ENCODE measurements at regions not wholly inside any gene's neighbourhood (a gene's known extent, or its start where the extent isn't known, plus 50 kb on each side); places are given as distances from the start of the nearest gene placed in this dataset.

DNA sequence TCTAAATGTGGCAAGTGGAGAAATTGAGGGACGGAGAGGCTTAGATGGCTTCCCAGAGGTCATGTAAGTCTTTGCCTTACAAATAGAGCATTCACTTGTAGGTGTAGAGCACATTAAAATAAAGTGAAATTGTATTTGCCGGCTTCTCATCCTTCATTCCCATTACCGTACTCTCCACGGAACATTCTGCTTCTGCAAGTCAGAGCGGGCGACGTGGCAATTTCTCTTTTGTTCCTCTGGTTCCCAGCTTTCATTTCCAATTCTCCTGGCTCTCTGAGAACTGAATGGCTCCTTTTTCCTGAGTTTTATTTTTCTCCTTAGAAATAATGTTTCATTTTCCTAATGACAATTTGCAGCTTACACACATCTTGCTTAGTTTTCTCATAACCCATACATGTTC is 51.3 kb upstream of the PFKP start:
- Histone ChIP-seq H3K4me3 (no peak overlapping the region), H3K27me3 (no peaks in the 10 kb centered on the region), H3K9me3 (no peaks in the 10 kb centered on the region), H3K27ac (no peak overlapping the region), H3K36me3 (ENCODE audit: low read depth, missing control alignments) (no peaks in the 10 kb centered on the region), H3K4me1 (no peaks in the 10 kb centered on the region)
- TF ChIP-seq, protein P1, sequence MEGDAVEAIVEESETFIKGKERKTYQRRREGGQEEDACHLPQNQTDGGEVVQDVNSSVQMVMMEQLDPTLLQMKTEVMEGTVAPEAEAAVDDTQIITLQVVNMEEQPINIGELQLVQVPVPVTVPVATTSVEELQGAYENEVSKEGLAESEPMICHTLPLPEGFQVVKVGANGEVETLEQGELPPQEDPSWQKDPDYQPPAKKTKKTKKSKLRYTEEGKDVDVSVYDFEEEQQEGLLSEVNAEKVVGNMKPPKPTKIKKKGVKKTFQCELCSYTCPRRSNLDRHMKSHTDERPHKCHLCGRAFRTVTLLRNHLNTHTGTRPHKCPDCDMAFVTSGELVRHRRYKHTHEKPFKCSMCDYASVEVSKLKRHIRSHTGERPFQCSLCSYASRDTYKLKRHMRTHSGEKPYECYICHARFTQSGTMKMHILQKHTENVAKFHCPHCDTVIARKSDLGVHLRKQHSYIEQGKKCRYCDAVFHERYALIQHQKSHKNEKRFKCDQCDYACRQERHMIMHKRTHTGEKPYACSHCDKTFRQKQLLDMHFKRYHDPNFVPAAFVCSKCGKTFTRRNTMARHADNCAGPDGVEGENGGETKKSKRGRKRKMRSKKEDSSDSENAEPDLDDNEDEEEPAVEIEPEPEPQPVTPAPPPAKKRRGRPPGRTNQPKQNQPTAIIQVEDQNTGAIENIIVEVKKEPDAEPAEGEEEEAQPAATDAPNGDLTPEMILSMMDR (IDR thresholded peaks at IDR 0.05) = no peak
- no peak for TF ChIP-seq POLR2A (IDR thresholded peaks at IDR 0.05)
- intact Hi-C loops (cut with DNase I; ENCODE audit: low total_unique reads) = no loop called here
- DNase-seq = no peak
- 65 to 74% methylated on average over 7 of the region's 7 CpGs for WGBS, 2 donors

DNA sequence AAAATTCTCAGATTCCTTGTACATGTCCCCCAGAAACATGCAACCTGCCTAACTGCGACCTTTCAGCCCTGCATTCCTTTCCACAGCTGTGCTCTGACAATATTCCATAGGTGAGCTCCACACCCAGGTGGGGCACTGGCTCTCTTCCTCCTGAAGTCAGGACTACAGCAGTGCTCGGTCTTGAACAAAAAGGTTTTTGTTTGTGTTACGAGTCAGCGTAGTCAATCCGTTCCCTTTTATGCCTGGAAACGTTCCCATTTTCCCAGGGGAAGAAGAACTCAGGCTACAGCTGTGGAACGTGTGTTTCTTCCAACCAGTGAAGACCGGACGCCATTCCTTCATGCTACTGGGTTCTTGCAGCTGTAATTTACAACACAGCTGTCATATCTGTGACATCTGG is 52.4 kb upstream of the PFKP start:
- TF ChIP-seq POLR2A (IDR thresholded peaks at IDR 0.05) = no peak
- TF ChIP-seq, protein P1 (IDR thresholded peaks at IDR 0.05) = no peak
- Histone ChIP-seq H3K27me3 (no peaks in the 10 kb centered on the region), H3K36me3 (ENCODE audit: low read depth, missing control alignments) (no peaks in the 10 kb centered on the region), H3K4me3 (no peak overlapping the region), H3K4me1 (no peaks in the 10 kb centered on the region), H3K27ac (no peak overlapping the region), H3K9me3 (no peaks in the 10 kb centered on the region)
- 50 to 54% methylated on average over 9 of the region's 9 CpGs for WGBS, 2 donors
- no peak for DNase-seq
- intact Hi-C loops (cut with DNase I; ENCODE audit: low total_unique reads) = no loop called here

DNA sequence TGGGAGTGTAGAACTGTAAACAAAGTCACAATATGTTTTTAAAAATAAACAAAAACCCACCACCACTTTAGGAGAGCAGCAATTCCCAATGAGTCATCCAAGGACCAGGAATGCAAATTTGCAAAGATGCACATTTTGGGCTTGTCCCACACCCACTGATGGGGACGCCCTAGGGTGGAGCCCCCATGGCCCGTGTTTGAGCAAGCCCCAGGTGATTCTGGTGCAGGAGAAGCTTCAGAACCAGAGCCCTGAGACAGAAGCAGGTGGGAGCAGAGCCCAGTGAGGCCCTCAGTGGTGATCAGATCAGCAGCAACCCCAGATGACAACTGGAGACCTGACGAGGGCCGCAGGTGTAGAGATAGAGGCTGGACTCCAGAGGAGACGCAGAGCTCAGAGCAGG is 55.1 kb upstream of the PFKP start:
- Histone ChIP-seq H3K4me1 (no peaks in the 10 kb centered on the region), H3K9me3 (no peaks in the 10 kb centered on the region), H3K27me3 (no peaks in the 10 kb centered on the region), H3K4me3 (no peak overlapping the region), H3K27ac (no peak overlapping the region), H3K36me3 (ENCODE audit: low read depth, missing control alignments) (no peaks in the 10 kb centered on the region)
- intact Hi-C loops (cut with DNase I; ENCODE audit: low total_unique reads) = no loop called here
- DNase-seq = no peak
- TF ChIP-seq, protein P1 (IDR thresholded peaks at IDR 0.05) = no peak
- no peak for TF ChIP-seq POLR2A (IDR thresholded peaks at IDR 0.05)
- 86 to 96% methylated on average over 5 of the region's 5 CpGs for WGBS, 2 donors

DNA sequence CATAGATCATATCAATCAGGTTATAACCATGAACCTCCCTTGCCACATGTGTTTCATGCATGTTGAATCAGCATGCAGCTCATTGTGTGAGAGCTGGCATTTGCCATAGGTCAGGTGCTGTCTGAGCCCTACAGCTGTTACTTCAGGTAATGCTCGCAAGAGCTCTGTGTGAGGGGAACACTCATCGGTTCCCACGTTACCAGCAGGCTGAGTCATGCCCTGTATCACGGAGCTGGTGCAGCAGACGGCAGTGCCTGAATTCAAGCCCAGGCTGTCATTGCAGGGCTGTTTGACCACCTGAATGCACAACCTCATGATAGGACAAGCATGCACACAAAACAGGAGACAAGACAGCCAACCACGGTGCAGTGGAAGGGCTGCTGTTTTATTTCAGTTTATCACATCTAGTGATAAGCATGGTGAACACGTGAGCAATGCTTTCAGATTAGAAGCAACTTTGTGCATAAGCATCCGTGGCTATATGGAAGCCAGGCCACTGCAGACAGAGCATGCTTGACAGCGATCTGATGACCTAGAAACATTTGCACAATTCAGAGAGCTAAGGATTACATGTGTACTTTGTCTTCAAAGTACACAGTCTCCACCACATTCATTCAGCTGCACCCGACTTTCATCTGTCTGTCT is 56.4 kb upstream of the PFKP start:
- no peaks in the 10 kb centered on the region for H3K9me3 ChIP-seq
- no peaks in the 10 kb centered on the region for H3K4me1 ChIP-seq
- H3K36me3 ChIP-seq (ENCODE audit: low read depth, missing control alignments) = no peaks in the 10 kb centered on the region
- TF ChIP-seq, protein P1 (IDR thresholded peaks at IDR 0.05) = no peak
- no peak for TF ChIP-seq POLR2A (IDR thresholded peaks at IDR 0.05)
- H3K27ac ChIP-seq = no peak overlapping the region
- no peak for DNase-seq
- H3K27me3 ChIP-seq = no peaks in the 10 kb centered on the region
- H3K4me3 ChIP-seq = no peak overlapping the region
- intact Hi-C loops (cut with DNase I; ENCODE audit: low total_unique reads) = no loop called here
- WGBS, 2 donors = 57 to 67% methylated on average over 10 of the region's 10 CpGs

DNA sequence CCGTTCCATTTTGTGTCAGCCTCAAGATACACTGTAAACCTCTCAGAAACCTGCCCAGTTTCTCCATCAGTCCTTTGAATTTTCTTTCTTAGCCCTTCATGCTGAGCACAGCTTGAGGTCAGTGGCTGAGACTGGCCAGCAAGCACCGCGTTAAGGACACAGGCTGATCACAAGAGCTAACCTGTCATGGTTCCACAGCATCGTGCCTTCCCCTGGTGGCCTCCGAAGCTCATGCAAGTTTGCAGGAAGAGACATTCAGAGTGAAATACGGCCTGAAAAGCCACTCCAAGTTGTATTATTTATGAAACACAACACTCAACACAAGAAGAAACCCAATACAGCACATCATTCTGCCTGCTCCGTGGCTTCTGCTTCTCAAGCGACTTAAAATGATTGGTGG is 57.0 kb upstream of the PFKP start:
- intact Hi-C loops (cut with DNase I; ENCODE audit: low total_unique reads) = no loop called here
- no peak overlapping the region for H3K4me3 ChIP-seq
- no peaks in the 10 kb centered on the region for H3K36me3 ChIP-seq (ENCODE audit: low read depth, missing control alignments)
- TF ChIP-seq, protein P1 (IDR thresholded peaks at IDR 0.05) = no peak
- no peak for TF ChIP-seq POLR2A (IDR thresholded peaks at IDR 0.05)
- no peaks in the 10 kb centered on the region for H3K4me1 ChIP-seq
- no peaks in the 10 kb centered on the region for H3K27me3 ChIP-seq
- H3K9me3 ChIP-seq = no peaks in the 10 kb centered on the region
- 75 to 81% methylated on average over 8 of the region's 8 CpGs for WGBS, 2 donors
- H3K27ac ChIP-seq = no peak overlapping the region
- no peak for DNase-seq
